Skeletal muscle satellite cell (primary cell): ENCODE measurements at regions not wholly inside any gene's neighbourhood (a gene's known extent, or its start where the extent isn't known, plus 50 kb on each side); places are given as distances from the start of the nearest gene placed in this dataset.

Experiments
- H3K27me3 ChIP-seq: 2 replicates; pipeline ENCODE4 v1.7.0; 2013; ENCODE audit warnings: low read length; ENCODE audit not compliant: control insufficient read depth, insufficient read depth
- H3K36me3 ChIP-seq: 2 replicates; pipeline ENCODE4 v1.7.0; 2013; ENCODE audit warnings: mild to moderate bottlenecking, control low read depth, low read length; ENCODE audit not compliant: insufficient read depth
- H3K4me1 ChIP-seq: 2 replicates; pipeline ENCODE4 v1.7.0; 2013; ENCODE audit warnings: low read length; ENCODE audit not compliant: control insufficient read depth, insufficient read depth
- H3K4me2 ChIP-seq: 2 replicates; pipeline ENCODE4 v1.7.0; 2013; ENCODE audit warnings: mild to moderate bottlenecking, low read length
- H3K4me3 ChIP-seq: 2 replicates; pipeline ENCODE4 v1.7.0; 2013; ENCODE audit warnings: low read length
- H3K9ac ChIP-seq: 2 replicates; pipeline ENCODE4 v1.7.0; 2013; ENCODE audit warnings: mild to moderate bottlenecking, low read depth, low read length, moderate library complexity
- H3K9me3 ChIP-seq: replicated peaks from 2 replicates; pipeline ENCODE4 v1.7.0; 2013; ENCODE audit warnings: mild to moderate bottlenecking, control low read depth, low read length

GRCh38 chr6:4698901-4699659 lies 77.1 kb upstream of the CDYL start:
- Histone ChIP-seq H3K27me3 (no peaks in the 10 kb centered on the region), H3K4me3 (no peak overlapping the region), H3K4me2 (no peak overlapping the region), H3K4me1 (no peaks in the 10 kb centered on the region), H3K36me3 (no peaks in the 10 kb centered on the region), H3K9me3 (no peaks in the 10 kb centered on the region), H3K9ac (no peak overlapping the region)

- Histone ChIP-seq H3K4me2 (no peak overlapping the region), H3K4me1 (peaks cover 5% of the 10 kb centered on the region), H3K36me3 (no peaks in the 10 kb centered on the region), H3K9me3 (no peaks in the 10 kb centered on the region), H3K27me3 (no peaks in the 10 kb centered on the region), H3K9ac (no peak overlapping the region), H3K4me3 (no peak overlapping the region)
These were observed 82.8 kb upstream of the CDYL start for GRCh38 chr6:4693173-4693970.

- no peak overlapping the region for H3K4me3 ChIP-seq
- H3K9me3 ChIP-seq, result no peaks in the 10 kb centered on the region
- no peaks in the 10 kb centered on the region for H3K36me3 ChIP-seq
- peaks cover 6% of the 10 kb centered on the region for H3K4me1 ChIP-seq
- no peaks in the 10 kb centered on the region for H3K27me3 ChIP-seq
- H3K9ac ChIP-seq, result no peak overlapping the region
- H3K4me2 ChIP-seq, result no peak overlapping the region
These were observed 83.5 kb upstream of the CDYL start for GRCh38 chr6:4692664-4693063.

- no peak overlapping the region for H3K9ac ChIP-seq
These were observed 87.9 kb upstream of the CDYL start for GRCh38 chr6:4687989-4688947.

GRCh38 chr6:4687656-4687988 lies 88.6 kb upstream of the CDYL start:
- no peak overlapping the region for H3K9ac ChIP-seq
- H3K36me3 ChIP-seq, result no peaks in the 10 kb centered on the region
- peak overlapping the region; percentile 72 for H3K4me2 ChIP-seq
- peaks cover 6% of the 10 kb centered on the region for H3K4me1 ChIP-seq
- H3K9me3 ChIP-seq, result no peaks in the 10 kb centered on the region
- no peak overlapping the region for H3K4me3 ChIP-seq
- H3K27me3 ChIP-seq, result peaks cover 15% of the 10 kb centered on the region

More at GRCh38 chr6:4687989-4688947, 87.9 kb upstream of the CDYL start:
- peaks cover 6% of the 10 kb centered on the region for H3K4me1 ChIP-seq
- peak overlapping the region; percentile 53 for H3K4me3 ChIP-seq
- H3K27me3 ChIP-seq, result peaks cover 15% of the 10 kb centered on the region
- peak overlapping the region; percentile 72 for H3K4me2 ChIP-seq
- H3K9me3 ChIP-seq, result no peaks in the 10 kb centered on the region
- H3K36me3 ChIP-seq, result no peaks in the 10 kb centered on the region

GRCh38 chr6:4682431-4683097 lies 93.6 kb upstream of the CDYL start:
- no peak overlapping the region for H3K4me2 ChIP-seq
- H3K9me3 ChIP-seq, result no peaks in the 10 kb centered on the region
- no peaks in the 10 kb centered on the region for H3K36me3 ChIP-seq
- no peak overlapping the region for H3K4me3 ChIP-seq
- no peak overlapping the region for H3K9ac ChIP-seq
- H3K4me1 ChIP-seq, result no peaks in the 10 kb centered on the region
- H3K27me3 ChIP-seq, result peaks cover 26% of the 10 kb centered on the region

GRCh38 chr6:4678506-4679300 lies 97.5 kb upstream of the CDYL start:
- no peak overlapping the region for H3K9ac ChIP-seq
- no peaks in the 10 kb centered on the region for H3K36me3 ChIP-seq
- peaks cover 15% of the 10 kb centered on the region for H3K27me3 ChIP-seq
- H3K4me3 ChIP-seq, result no peak overlapping the region
- H3K9me3 ChIP-seq, result no peaks in the 10 kb centered on the region
- H3K4me1 ChIP-seq, result no peaks in the 10 kb centered on the region
- H3K4me2 ChIP-seq, result no peak overlapping the region

GRCh38 chr6:4677751-4678065 lies 98.5 kb upstream of the CDYL start:
- Histone ChIP-seq H3K4me1 (no peaks in the 10 kb centered on the region), H3K9ac (no peak overlapping the region), H3K4me2 (no peak overlapping the region), H3K4me3 (no peak overlapping the region), H3K27me3 (peaks cover 18% of the 10 kb centered on the region), H3K36me3 (no peaks in the 10 kb centered on the region), H3K9me3 (no peaks in the 10 kb centered on the region)

GRCh38 chr6:4677011-4677750 lies 99.0 kb upstream of the CDYL start:
- Histone ChIP-seq H3K4me2 (no peak overlapping the region), H3K4me3 (no peak overlapping the region), H3K9ac (no peak overlapping the region), H3K9me3 (no peaks in the 10 kb centered on the region), H3K36me3 (no peaks in the 10 kb centered on the region), H3K27me3 (peaks cover 19% of the 10 kb centered on the region), H3K4me1 (no peaks in the 10 kb centered on the region)

GRCh38 chr6:4676016-4676415 lies 100.2 kb upstream of the CDYL start:
- Histone ChIP-seq H3K4me2 (no peak overlapping the region), H3K36me3 (no peaks in the 10 kb centered on the region), H3K9ac (no peak overlapping the region), H3K9me3 (no peaks in the 10 kb centered on the region), H3K27me3 (peaks cover 10% of the 10 kb centered on the region), H3K4me1 (no peaks in the 10 kb centered on the region), H3K4me3 (no peak overlapping the region)
